SK-N-SH (cell line): ENCODE measurements at regions not wholly inside any gene's neighbourhood (a gene's known extent, or its start where the extent isn't known, plus 50 kb on each side); places are given as distances from the start of the nearest gene placed in this dataset.

ENCODE experiments used
- CHD2 ChIP-seq: fragments of 150-350 bp; IDR thresholded peaks from 2 replicates; pipeline ENCODE4 v1.6.1; 2018; ENCODE audit warnings: low read length; ENCODE audit not compliant: partially characterized antibody
- EP300 ChIP-seq, 2 experiments: IDR thresholded peaks; 2 replicates each; pipeline versions ENCODE4 v1.4.0 to v1.6.1; 2012; ENCODE audit warnings: borderline replicate concordance in 1 of 2, low read depth in 1 of 2, low read length in 1 of 2
- EZH2phosphoT487 ChIP-seq: fragments of 200-600 bp; sonication (generic); IDR thresholded peaks from 2 replicates; pipeline ENCODE4 v1.6.1; 2017; ENCODE audit warnings: low read depth, mixed run types, mild to moderate bottlenecking, antibody characterized with exemption, moderate library complexity, borderline replicate concordance
- JUND ChIP-seq: IDR thresholded peaks from 2 replicates; pipeline ENCODE4 v1.4.0; 2012
- MEF2A ChIP-seq: IDR thresholded peaks from 2 replicates; pipeline ENCODE4 v1.4.0; 2012; ENCODE audit warnings: low read depth, borderline replicate concordance
- MXI1 ChIP-seq: IDR thresholded peaks from 2 replicates; pipeline ENCODE4 v1.6.1; 2012; ENCODE audit warnings: mild to moderate bottlenecking, low read depth, low read length, improper control_type of control experiment
- POLR2AphosphoS5 ChIP-seq: IDR thresholded peaks from 2 replicates; pipeline ENCODE4 v1.6.1; 2012; ENCODE audit warnings: low read depth, low read length
- RFX5 ChIP-seq: IDR thresholded peaks from 2 replicates; pipeline ENCODE4 v1.6.1; 2012; ENCODE audit warnings: mild to moderate bottlenecking, improper control_type of control experiment, low read length
- SIN3A ChIP-seq: IDR thresholded peaks from 2 replicates; pipeline ENCODE4 v1.6.1; 2012; ENCODE audit warnings: low read depth, mild to moderate bottlenecking, low read length, moderate library complexity, borderline replicate concordance
- TAF1 ChIP-seq: IDR thresholded peaks from 2 replicates; pipeline ENCODE4 v1.6.1; 2012; ENCODE audit warnings: low read depth, mild to moderate bottlenecking, low read length, moderate library complexity, borderline replicate concordance
- TCF12 ChIP-seq: IDR thresholded peaks from 2 replicates; pipeline ENCODE4 v1.4.0; 2012
- YY1 ChIP-seq: IDR thresholded peaks from 2 replicates; pipeline ENCODE4 v1.4.0; 2012; ENCODE audit warnings: low read depth, mild to moderate bottlenecking
- TF ChIP-seq, protein P1 (sequence below): fragments of 200-600 bp; sonication (generic); IDR thresholded peaks from 2 replicates; pipeline ENCODE4 v1.6.1; 2017; ENCODE audit warnings: antibody characterized with exemption, mild to moderate bottlenecking, moderate library complexity
- TF ChIP-seq, protein P2 (sequence below): IDR thresholded peaks from 2 replicates; pipeline ENCODE4 v1.6.1; 2012; ENCODE audit warnings: mild to moderate bottlenecking, low read depth, low read length, moderate library complexity

DNA sequence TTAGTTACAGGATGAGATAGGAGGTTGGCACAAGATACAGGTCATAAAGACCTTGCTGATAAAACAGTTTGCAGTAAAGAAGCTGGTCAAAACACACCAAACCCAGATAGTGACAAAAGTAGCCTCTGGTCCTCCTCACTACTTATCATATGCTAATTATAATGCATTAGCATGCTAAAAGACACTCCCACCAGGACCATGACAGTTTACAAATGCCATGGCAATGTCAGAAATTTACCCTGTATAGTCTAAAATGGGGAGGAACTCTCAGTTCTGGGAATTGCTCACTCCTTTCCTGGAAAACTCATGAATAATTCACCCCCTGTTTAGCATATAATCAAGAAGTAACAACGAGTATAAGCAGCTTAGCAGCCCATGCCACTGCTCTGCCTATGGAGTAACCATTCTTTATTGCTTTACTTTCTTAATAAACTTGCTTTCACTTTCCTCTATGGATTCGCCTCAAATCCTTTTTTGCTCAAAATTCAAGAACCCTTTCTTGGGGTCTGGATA is 1254.4 kb downstream of the PCDH7 start:
- TF ChIP-seq, protein P1, sequence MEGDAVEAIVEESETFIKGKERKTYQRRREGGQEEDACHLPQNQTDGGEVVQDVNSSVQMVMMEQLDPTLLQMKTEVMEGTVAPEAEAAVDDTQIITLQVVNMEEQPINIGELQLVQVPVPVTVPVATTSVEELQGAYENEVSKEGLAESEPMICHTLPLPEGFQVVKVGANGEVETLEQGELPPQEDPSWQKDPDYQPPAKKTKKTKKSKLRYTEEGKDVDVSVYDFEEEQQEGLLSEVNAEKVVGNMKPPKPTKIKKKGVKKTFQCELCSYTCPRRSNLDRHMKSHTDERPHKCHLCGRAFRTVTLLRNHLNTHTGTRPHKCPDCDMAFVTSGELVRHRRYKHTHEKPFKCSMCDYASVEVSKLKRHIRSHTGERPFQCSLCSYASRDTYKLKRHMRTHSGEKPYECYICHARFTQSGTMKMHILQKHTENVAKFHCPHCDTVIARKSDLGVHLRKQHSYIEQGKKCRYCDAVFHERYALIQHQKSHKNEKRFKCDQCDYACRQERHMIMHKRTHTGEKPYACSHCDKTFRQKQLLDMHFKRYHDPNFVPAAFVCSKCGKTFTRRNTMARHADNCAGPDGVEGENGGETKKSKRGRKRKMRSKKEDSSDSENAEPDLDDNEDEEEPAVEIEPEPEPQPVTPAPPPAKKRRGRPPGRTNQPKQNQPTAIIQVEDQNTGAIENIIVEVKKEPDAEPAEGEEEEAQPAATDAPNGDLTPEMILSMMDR: no peak
- TF ChIP-seq YY1 (no peak), MXI1 (no peak), TAF1 (no peak), POLR2AphosphoS5 (no peak), RFX5 (no peak), EP300 (IDR thresholded peaks at IDR 0.05; ENCODE audit: borderline replicate concordance in 1 of 2, low read depth in 1 of 2, low read length in 1 of 2) (no peak), MEF2A (no peak), EZH2phosphoT487 (no peak), TCF12 (no peak), JUND (no peak), CHD2 (no peak), SIN3A (no peak)
- TF ChIP-seq, protein P2, sequence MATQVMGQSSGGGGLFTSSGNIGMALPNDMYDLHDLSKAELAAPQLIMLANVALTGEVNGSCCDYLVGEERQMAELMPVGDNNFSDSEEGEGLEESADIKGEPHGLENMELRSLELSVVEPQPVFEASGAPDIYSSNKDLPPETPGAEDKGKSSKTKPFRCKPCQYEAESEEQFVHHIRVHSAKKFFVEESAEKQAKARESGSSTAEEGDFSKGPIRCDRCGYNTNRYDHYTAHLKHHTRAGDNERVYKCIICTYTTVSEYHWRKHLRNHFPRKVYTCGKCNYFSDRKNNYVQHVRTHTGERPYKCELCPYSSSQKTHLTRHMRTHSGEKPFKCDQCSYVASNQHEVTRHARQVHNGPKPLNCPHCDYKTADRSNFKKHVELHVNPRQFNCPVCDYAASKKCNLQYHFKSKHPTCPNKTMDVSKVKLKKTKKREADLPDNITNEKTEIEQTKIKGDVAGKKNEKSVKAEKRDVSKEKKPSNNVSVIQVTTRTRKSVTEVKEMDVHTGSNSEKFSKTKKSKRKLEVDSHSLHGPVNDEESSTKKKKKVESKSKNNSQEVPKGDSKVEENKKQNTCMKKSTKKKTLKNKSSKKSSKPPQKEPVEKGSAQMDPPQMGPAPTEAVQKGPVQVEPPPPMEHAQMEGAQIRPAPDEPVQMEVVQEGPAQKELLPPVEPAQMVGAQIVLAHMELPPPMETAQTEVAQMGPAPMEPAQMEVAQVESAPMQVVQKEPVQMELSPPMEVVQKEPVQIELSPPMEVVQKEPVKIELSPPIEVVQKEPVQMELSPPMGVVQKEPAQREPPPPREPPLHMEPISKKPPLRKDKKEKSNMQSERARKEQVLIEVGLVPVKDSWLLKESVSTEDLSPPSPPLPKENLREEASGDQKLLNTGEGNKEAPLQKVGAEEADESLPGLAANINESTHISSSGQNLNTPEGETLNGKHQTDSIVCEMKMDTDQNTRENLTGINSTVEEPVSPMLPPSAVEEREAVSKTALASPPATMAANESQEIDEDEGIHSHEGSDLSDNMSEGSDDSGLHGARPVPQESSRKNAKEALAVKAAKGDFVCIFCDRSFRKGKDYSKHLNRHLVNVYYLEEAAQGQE: no peak
